ENCODE measurements at regions not wholly inside any gene's neighbourhood (a gene's known extent, or its start where the extent isn't known, plus 50 kb on each side); places are given as distances from the start of the nearest gene placed in this dataset.

GRCh38 chr2:223107825-223108224 is 55.8 kb downstream of the KCNE4 start:
- intact Hi-C loops (cut with DNase I; ENCODE audit: low total_unique reads), result loop anchor here (10.0 kb wide), 1 partner anchor 133 kb away; no protein-coding TSS in a partner anchor
- Histone ChIP-seq H3K9me3 (no peaks in the 10 kb centered on the region), H3K27ac (no peak overlapping the region), H3K4me1 (no peaks in the 10 kb centered on the region), H3K4me3 (no peak overlapping the region), H3K27me3 (no peaks in the 10 kb centered on the region), H3K36me3 (ENCODE audit: low read depth, missing control alignments) (no peaks in the 10 kb centered on the region)
- TF ChIP-seq CTCF (IDR thresholded peaks at IDR 0.05) (no peak), POLR2A (IDR thresholded peaks at IDR 0.05) (no peak)
- 68 to 80% methylated on average over 1 of the region's 1 CpG for WGBS, 2 donors
- DNase-seq, result no peak

- 44 to 45% methylated on average over 5 of the region's 5 CpGs for WGBS, 2 donors
- Histone ChIP-seq H3K4me1 (no peaks in the 10 kb centered on the region), H3K36me3 (ENCODE audit: low read depth, missing control alignments) (no peaks in the 10 kb centered on the region), H3K27ac (no peak overlapping the region), H3K4me3 (no peak overlapping the region), H3K9me3 (no peaks in the 10 kb centered on the region), H3K27me3 (no peaks in the 10 kb centered on the region)
- DNase-seq, result no peak
- intact Hi-C loops (cut with DNase I; ENCODE audit: low total_unique reads), result loop anchor here (10.0 kb wide), 1 partner anchor 134 kb away; no protein-coding TSS in a partner anchor
- no peak for TF ChIP-seq POLR2A (IDR thresholded peaks at IDR 0.05)
- no peak for TF ChIP-seq CTCF (IDR thresholded peaks at IDR 0.05)
Observed at GRCh38 chr2:223108351-223109050, 56.5 kb downstream of the KCNE4 start.

GRCh38 chr2:223109341-223109740 is 57.4 kb downstream of the KCNE4 start:
- H3K9me3 ChIP-seq, result no peaks in the 10 kb centered on the region
- intact Hi-C loops (cut with DNase I; ENCODE audit: low total_unique reads), result loop anchor here (10.0 kb wide), 1 partner anchor 135 kb away; no protein-coding TSS in a partner anchor
- WGBS, 2 donors, result 56 to 69% methylated on average over 3 of the region's 3 CpGs

GRCh38 chr2:223113161-223113560 is 61.2 kb downstream of the KCNE4 start:
- no peak for DNase-seq
- intact Hi-C loops (cut with DNase I; ENCODE audit: low total_unique reads), result no loop called here
- TF ChIP-seq POLR2A (IDR thresholded peaks at IDR 0.05) (no peak), CTCF (IDR thresholded peaks at IDR 0.05) (no peak)
- Histone ChIP-seq H3K27me3 (no peaks in the 10 kb centered on the region), H3K27ac (no peak overlapping the region), H3K9me3 (no peaks in the 10 kb centered on the region), H3K36me3 (ENCODE audit: low read depth, missing control alignments) (no peaks in the 10 kb centered on the region), H3K4me3 (no peak overlapping the region), H3K4me1 (no peaks in the 10 kb centered on the region)

More at GRCh38 chr2:223109341-223109740, 57.4 kb downstream of the KCNE4 start:
- H3K4me1 ChIP-seq, result no peaks in the 10 kb centered on the region
- H3K27me3 ChIP-seq, result no peaks in the 10 kb centered on the region
- TF ChIP-seq POLR2A (IDR thresholded peaks at IDR 0.05), result no peak
- TF ChIP-seq CTCF (IDR thresholded peaks at IDR 0.05), result no peak
- no peak overlapping the region for H3K4me3 ChIP-seq
- DNase-seq, result no peak
- H3K27ac ChIP-seq, result no peak overlapping the region
- no peaks in the 10 kb centered on the region for H3K36me3 ChIP-seq (ENCODE audit: low read depth, missing control alignments)

- Histone ChIP-seq H3K4me1 (no peaks in the 10 kb centered on the region), H3K36me3 (ENCODE audit: low read depth, missing control alignments) (no peaks in the 10 kb centered on the region), H3K9me3 (no peaks in the 10 kb centered on the region), H3K4me3 (no peak overlapping the region), H3K27ac (no peak overlapping the region), H3K27me3 (no peaks in the 10 kb centered on the region)
- intact Hi-C loops (cut with DNase I; ENCODE audit: low total_unique reads), result no loop called here
- DNase-seq, result no peak
- WGBS, 2 donors, result 82 to 92% methylated on average over 3 of the region's 3 CpGs
- TF ChIP-seq POLR2A (IDR thresholded peaks at IDR 0.05) (no peak), CTCF (IDR thresholded peaks at IDR 0.05) (no peak)
Observed at GRCh38 chr2:223114170-223114569, 62.2 kb downstream of the KCNE4 start.
